NCI-H146 (cell line): ENCODE measurements at regions not wholly inside any gene's neighbourhood (a gene's known extent, or its start where the extent isn't known, plus 50 kb on each side); places are given as distances from the start of the nearest gene placed in this dataset.

Source experiments
- DNase-seq: peaks from one replicate; lab custom pipeline; 2025; lab: John Stamatoyannopoulos, UW

GRCh38 chr5:143585970-143586369 is 182.5 kb upstream of the NR3C1 start:
- peak; percentile 70 for DNase-seq

GRCh38 chr5:143583409-143583808 is 179.9 kb upstream of the NR3C1 start:
- no peak for DNase-seq

- DNase-seq: no peak
Measured at GRCh38 chr5:143582869-143583268, 179.4 kb upstream of the NR3C1 start.

- DNase-seq: no peak
Measured at GRCh38 chr5:143582176-143582575, 178.7 kb upstream of the NR3C1 start.

GRCh38 chr5:143581649-143582048 is 178.2 kb upstream of the NR3C1 start:
- DNase-seq: no peak

GRCh38 chr5:143581147-143581546 is 177.7 kb upstream of the NR3C1 start:
- no peak for DNase-seq

- DNase-seq: no peak
Measured at GRCh38 chr5:143576711-143577484, 173.4 kb upstream of the NR3C1 start.

- DNase-seq: no peak
Measured at GRCh38 chr5:143575286-143575685, 171.8 kb upstream of the NR3C1 start.

GRCh38 chr5:143574236-143574635 is 170.8 kb upstream of the NR3C1 start:
- no peak for DNase-seq

- no peak for DNase-seq
Measured at GRCh38 chr5:143573568-143574170, 170.2 kb upstream of the NR3C1 start.

- no peak for DNase-seq
Measured at GRCh38 chr5:143572671-143573070, 169.2 kb upstream of the NR3C1 start.

- DNase-seq: no peak
Measured at GRCh38 chr5:143571642-143572624, 168.4 kb upstream of the NR3C1 start.

- DNase-seq: no peak
Measured at GRCh38 chr5:143570989-143571388, 167.5 kb upstream of the NR3C1 start.

GRCh38 chr5:143569722-143570567 is 166.5 kb upstream of the NR3C1 start:
- no peak for DNase-seq

GRCh38 chr5:143569213-143569701 is 165.8 kb upstream of the NR3C1 start:
- DNase-seq: no peak

GRCh38 chr5:143567583-143568504 is 164.4 kb upstream of the NR3C1 start:
- DNase-seq: no peak

- DNase-seq: no peak
Measured at GRCh38 chr5:143566139-143566538, 162.7 kb upstream of the NR3C1 start.

GRCh38 chr5:143564417-143564816 is 160.9 kb upstream of the NR3C1 start:
- DNase-seq: no peak

- no peak for DNase-seq
Measured at GRCh38 chr5:143562935-143563334, 159.4 kb upstream of the NR3C1 start.

GRCh38 chr5:143561219-143561618 is 157.7 kb upstream of the NR3C1 start:
- no peak for DNase-seq
